Karpas-422 (cell line): ENCODE measurements at regions not wholly inside any gene's neighbourhood (a gene's known extent, or its start where the extent isn't known, plus 50 kb on each side); places are given as distances from the start of the nearest gene placed in this dataset.

Experiments used
- DNase-seq: peaks from one replicate; pipeline ENCODE4 v3.0.0-alpha.2; 2015
- H2AFZ ChIP-seq: fragments of 200-600 bp; sonication (generic); 2 replicates; pipeline ENCODE4 v1.6.1; 2014; ENCODE audit warnings: antibody characterized with exemption, low read length, mixed read lengths
- H3K27ac ChIP-seq: fragments of 200-600 bp; sonication (generic); 2 replicates; pipeline ENCODE4 v1.5.1; 2014; ENCODE audit warnings: mild to moderate bottlenecking, low read length, moderate library complexity
- H3K27me3 ChIP-seq: fragments of 200-600 bp; sonication (generic); 2 replicates; pipeline ENCODE4 v1.6.1; 2014; ENCODE audit warnings: low read length, mixed read lengths
- H3K36me3 ChIP-seq: fragments of 200-600 bp; sonication (generic); 2 replicates; pipeline ENCODE4 v1.6.1; 2014; ENCODE audit warnings: low read length, mixed read lengths; ENCODE audit not compliant: insufficient read depth
- H3K4me1 ChIP-seq: fragments of 200-600 bp; sonication (generic); 2 replicates; pipeline ENCODE4 v1.6.1; 2014; ENCODE audit warnings: mild to moderate bottlenecking, low read length, mixed read lengths
- H3K4me2 ChIP-seq: fragments of 200-600 bp; sonication (generic); 2 replicates; pipeline ENCODE4 v1.6.1; 2014; ENCODE audit warnings: low read length, low read depth, mild to moderate bottlenecking; ENCODE audit not compliant: poor library complexity, severe bottlenecking
- H3K4me3 ChIP-seq: fragments of 200-600 bp; sonication (generic); 2 replicates; pipeline ENCODE4 v1.5.1; 2014; ENCODE audit warnings: mild to moderate bottlenecking, antibody characterized with exemption, low read length, mixed read lengths
- H3K79me2 ChIP-seq: fragments of 200-600 bp; sonication (generic); 2 replicates; pipeline ENCODE4 v1.6.1; 2014; ENCODE audit warnings: mild to moderate bottlenecking, low read length, mixed read lengths
- H3K9ac ChIP-seq: fragments of 200-600 bp; sonication (generic); 2 replicates; pipeline ENCODE4 v1.6.0; 2014; ENCODE audit warnings: low read length
- H3K9me2 ChIP-seq: fragments of 200-600 bp; sonication (generic), shearing (Covaris generic); replicated peaks from 2 replicates; pipeline ENCODE4 v1.6.0; 2014; ENCODE audit warnings: mild to moderate bottlenecking, low read length, moderate library complexity; ENCODE audit not compliant: insufficient read depth
- H3K9me3 ChIP-seq: fragments of 300-700, 200-600 bp; sonication (generic); 2 replicates; pipeline ENCODE4 v1.6.1; 2014; ENCODE audit warnings: low read length, mixed read lengths
- H4K20me1 ChIP-seq: fragments of 200-600 bp; sonication (generic); 2 replicates; pipeline ENCODE4 v1.6.1; 2014; ENCODE audit warnings: mild to moderate bottlenecking, antibody characterized with exemption, low read length, low read depth; ENCODE audit not compliant: insufficient read depth

- no peaks in the 10 kb centered on the region for H3K27me3 ChIP-seq
- no peak for DNase-seq
These were observed 176.3 kb upstream of the PARP11 start for GRCh38 chr12:4049298-4050080.

DNA sequence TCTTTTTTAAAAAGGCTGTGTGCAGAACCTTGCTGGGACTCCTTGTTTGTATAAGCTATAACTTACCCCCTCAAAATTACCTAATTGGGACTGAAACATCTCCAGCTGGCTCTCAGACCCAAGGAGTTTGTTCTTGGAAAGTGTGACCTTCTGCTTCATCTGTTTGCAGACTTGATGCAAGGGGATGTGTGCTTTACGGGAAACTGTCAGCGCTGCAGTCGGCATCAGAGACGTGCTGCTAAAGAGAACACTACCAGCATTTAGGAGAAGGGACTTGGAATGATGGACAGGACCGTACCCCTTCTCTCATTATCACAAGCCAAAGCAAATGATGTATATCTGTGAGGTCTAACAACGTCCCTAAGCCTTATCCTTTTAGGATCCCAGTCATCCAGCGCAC, 174.2 kb upstream of the PARP11 start:
- no peaks in the 10 kb centered on the region for H3K4me1 ChIP-seq
- DNase-seq, result no peak
- H2AFZ ChIP-seq, result no peak overlapping the region
- no peak overlapping the region for H3K4me3 ChIP-seq
- H3K9ac ChIP-seq, result no peak overlapping the region
- H3K9me3 ChIP-seq, result no peaks in the 10 kb centered on the region
- no peaks in the 10 kb centered on the region for H3K9me2 ChIP-seq
- no peaks in the 10 kb centered on the region for H3K36me3 ChIP-seq
- H3K27ac ChIP-seq, result no peak overlapping the region
- H3K79me2 ChIP-seq, result no peaks in the 10 kb centered on the region
- no peaks in the 10 kb centered on the region for H4K20me1 ChIP-seq
- no peaks in the 10 kb centered on the region for H3K27me3 ChIP-seq
- H3K4me2 ChIP-seq, result no peak overlapping the region

More at GRCh38 chr12:4049298-4050080, 176.3 kb upstream of the PARP11 start:
- Histone ChIP-seq H3K9me2 (no peaks in the 10 kb centered on the region), H4K20me1 (no peaks in the 10 kb centered on the region), H3K4me1 (no peaks in the 10 kb centered on the region), H3K79me2 (no peaks in the 10 kb centered on the region), H3K9me3 (no peaks in the 10 kb centered on the region), H3K27ac (no peak overlapping the region), H3K4me2 (no peak overlapping the region), H3K36me3 (no peaks in the 10 kb centered on the region), H3K9ac (no peak overlapping the region), H2AFZ (no peak overlapping the region), H3K4me3 (no peak overlapping the region)

GRCh38 chr12:4046495-4046840, 173.3 kb upstream of the PARP11 start:
- no peak overlapping the region for H3K4me2 ChIP-seq
- H2AFZ ChIP-seq, result no peak overlapping the region
- no peaks in the 10 kb centered on the region for H3K4me1 ChIP-seq
- no peaks in the 10 kb centered on the region for H4K20me1 ChIP-seq
- H3K27me3 ChIP-seq, result no peaks in the 10 kb centered on the region
- no peak overlapping the region for H3K9ac ChIP-seq
- no peaks in the 10 kb centered on the region for H3K36me3 ChIP-seq
- H3K79me2 ChIP-seq, result no peaks in the 10 kb centered on the region
- H3K27ac ChIP-seq, result no peak overlapping the region
- no peaks in the 10 kb centered on the region for H3K9me2 ChIP-seq
- H3K9me3 ChIP-seq, result no peaks in the 10 kb centered on the region
- H3K4me3 ChIP-seq, result no peak overlapping the region
- DNase-seq, result no peak

GRCh38 chr12:4045786-4046494, 172.7 kb upstream of the PARP11 start:
- no peak overlapping the region for H3K27ac ChIP-seq
- no peak for DNase-seq
- no peaks in the 10 kb centered on the region for H3K9me3 ChIP-seq
- no peaks in the 10 kb centered on the region for H4K20me1 ChIP-seq
- no peak overlapping the region for H3K4me2 ChIP-seq
- no peak overlapping the region for H3K9ac ChIP-seq
- no peaks in the 10 kb centered on the region for H3K9me2 ChIP-seq
- H3K4me3 ChIP-seq, result no peak overlapping the region
- H3K79me2 ChIP-seq, result no peaks in the 10 kb centered on the region
- H3K36me3 ChIP-seq, result no peaks in the 10 kb centered on the region
- H3K4me1 ChIP-seq, result no peaks in the 10 kb centered on the region
- H2AFZ ChIP-seq, result no peak overlapping the region
- H3K27me3 ChIP-seq, result no peaks in the 10 kb centered on the region

DNA sequence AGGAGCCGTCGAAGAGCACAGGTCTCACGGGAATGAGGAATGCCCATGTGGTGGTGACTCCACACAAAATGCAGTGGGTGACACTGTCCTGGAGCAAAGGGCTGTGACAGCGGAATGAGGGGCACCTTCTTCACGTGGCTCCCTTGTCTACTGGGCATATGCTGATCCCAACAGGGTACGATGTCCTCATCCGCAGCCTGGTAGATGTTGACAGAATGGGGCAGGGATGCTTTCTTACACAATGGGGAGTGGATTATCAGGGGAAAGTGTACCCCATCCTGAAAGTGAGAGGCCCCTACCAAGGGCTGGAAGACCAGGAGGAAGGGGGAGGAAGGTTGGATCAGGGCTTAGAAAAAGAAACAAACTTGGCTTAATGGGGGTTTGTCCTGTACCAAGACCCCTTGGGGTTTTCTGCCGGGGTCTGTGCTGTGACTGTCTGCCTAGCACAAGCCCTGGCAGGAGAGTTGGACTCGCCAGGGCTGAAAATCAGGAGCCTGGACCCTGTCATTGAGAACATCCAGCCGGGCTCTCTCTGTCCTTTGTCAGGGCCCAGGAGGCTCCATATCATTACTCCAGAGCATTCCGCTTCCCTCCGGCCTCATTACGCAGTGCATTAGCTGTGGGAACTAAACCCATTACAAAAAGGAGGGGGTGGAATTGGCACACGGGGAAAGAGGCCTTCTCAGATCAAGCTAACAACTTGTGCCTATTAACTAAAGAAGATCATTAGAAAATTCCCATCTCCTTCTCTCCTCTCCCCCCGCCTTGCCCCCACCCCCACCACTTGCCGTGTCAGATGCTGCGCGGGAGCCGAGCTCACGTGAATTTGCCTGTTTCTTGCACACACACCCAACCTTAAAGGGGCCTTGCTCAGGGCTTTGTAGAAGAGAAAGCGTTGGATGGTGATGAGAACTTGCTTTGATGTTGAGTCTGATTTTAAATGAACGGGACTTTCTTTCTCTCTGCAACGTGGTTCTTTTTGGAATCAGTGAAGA, 171.8 kb upstream of the PARP11 start:
- Histone ChIP-seq H3K27me3 (no peaks in the 10 kb centered on the region), H3K27ac (no peak overlapping the region), H3K9me3 (no peaks in the 10 kb centered on the region), H3K79me2 (no peaks in the 10 kb centered on the region), H3K4me3 (no peak overlapping the region), H3K4me1 (no peaks in the 10 kb centered on the region), H3K4me2 (no peak overlapping the region), H4K20me1 (no peaks in the 10 kb centered on the region), H3K36me3 (no peaks in the 10 kb centered on the region), H3K9ac (no peak overlapping the region), H3K9me2 (no peaks in the 10 kb centered on the region), H2AFZ (no peak overlapping the region)
- DNase-seq, result no peak

DNA sequence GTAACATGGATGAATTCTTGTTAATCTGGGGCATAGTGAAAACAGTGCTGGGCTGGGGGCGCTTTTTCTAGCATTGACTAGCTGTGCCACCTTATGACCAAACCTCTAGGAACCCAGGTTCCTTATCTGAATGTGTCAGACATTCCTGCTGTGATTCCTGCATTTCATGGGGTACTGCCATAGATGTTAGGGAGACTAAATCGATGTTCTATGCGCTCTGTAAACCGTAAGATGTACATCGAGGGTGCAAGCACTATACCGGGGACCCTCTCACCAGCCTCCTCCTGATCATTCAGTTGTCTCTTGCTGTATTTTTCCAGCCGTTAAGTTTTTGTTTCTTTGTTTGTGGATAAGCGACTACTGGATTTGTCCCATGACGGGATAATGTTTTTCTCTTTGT, 170.9 kb upstream of the PARP11 start:
- Histone ChIP-seq H2AFZ (no peak overlapping the region), H3K36me3 (no peaks in the 10 kb centered on the region), H3K4me3 (no peak overlapping the region), H3K9me2 (no peaks in the 10 kb centered on the region), H3K4me2 (no peak overlapping the region), H3K79me2 (no peaks in the 10 kb centered on the region), H3K27me3 (no peaks in the 10 kb centered on the region), H4K20me1 (no peaks in the 10 kb centered on the region), H3K4me1 (no peaks in the 10 kb centered on the region), H3K9me3 (no peaks in the 10 kb centered on the region), H3K27ac (no peak overlapping the region), H3K9ac (no peak overlapping the region)
- no peak for DNase-seq

- no peak for DNase-seq
- H3K36me3 ChIP-seq, result no peaks in the 10 kb centered on the region
- no peaks in the 10 kb centered on the region for H3K27me3 ChIP-seq
These were observed 168.1 kb upstream of the PARP11 start for GRCh38 chr12:4041187-4041885.

More at GRCh38 chr12:4041187-4041885, 168.1 kb upstream of the PARP11 start:
- no peak overlapping the region for H3K9ac ChIP-seq
- H3K4me3 ChIP-seq, result no peak overlapping the region
- H3K4me1 ChIP-seq, result no peaks in the 10 kb centered on the region
- no peaks in the 10 kb centered on the region for H4K20me1 ChIP-seq
- H3K9me2 ChIP-seq, result no peaks in the 10 kb centered on the region
- H3K4me2 ChIP-seq, result no peak overlapping the region
- no peaks in the 10 kb centered on the region for H3K79me2 ChIP-seq
- H3K27ac ChIP-seq, result no peak overlapping the region
- H3K9me3 ChIP-seq, result no peaks in the 10 kb centered on the region
- no peak overlapping the region for H2AFZ ChIP-seq
